Esophagus muscularis mucosa (tissue), 4 donors: ENCODE measurements at regions not wholly inside any gene's neighbourhood (a gene's known extent, or its start where the extent isn't known, plus 50 kb on each side); places are given as distances from the start of the nearest gene placed in this dataset.

Source experiments
- EP300 ChIP-seq: sonication (generic); formaldehyde crosslinking; IDR thresholded peaks from one replicate; pipeline ENCODE4 v1.6.1; 2017; ENCODE audit warnings: antibody characterized with exemption
- POLR2A ChIP-seq: fragments of 450-650 bp; IDR thresholded peaks from one replicate; pipeline ENCODE4 v1.6.1; 2017; ENCODE audit warnings: antibody characterized with exemption, moderate library complexity, mild to moderate bottlenecking, low read depth
- POLR2AphosphoS5 ChIP-seq, 2 donors: sonication (generic); formaldehyde crosslinking; IDR thresholded peaks; one replicate each; pipeline ENCODE4 v1.6.1; 2017; ENCODE audit warnings: antibody characterized with exemption in 2 of 2
- TF ChIP-seq, protein P1 (sequence below), 3 experiments: fragments of 200-600 bp in 2 of 3; fragments of 450-650 bp in 1 of 3; sonication (generic) in 2 of 3; IDR thresholded peaks; one replicate each; pipeline ENCODE4 v1.5.1; 2017 to 2019; ENCODE audit warnings: antibody characterized with exemption in 3 of 3, mild to moderate bottlenecking in 2 of 3, moderate library complexity in 1 of 3

DNA sequence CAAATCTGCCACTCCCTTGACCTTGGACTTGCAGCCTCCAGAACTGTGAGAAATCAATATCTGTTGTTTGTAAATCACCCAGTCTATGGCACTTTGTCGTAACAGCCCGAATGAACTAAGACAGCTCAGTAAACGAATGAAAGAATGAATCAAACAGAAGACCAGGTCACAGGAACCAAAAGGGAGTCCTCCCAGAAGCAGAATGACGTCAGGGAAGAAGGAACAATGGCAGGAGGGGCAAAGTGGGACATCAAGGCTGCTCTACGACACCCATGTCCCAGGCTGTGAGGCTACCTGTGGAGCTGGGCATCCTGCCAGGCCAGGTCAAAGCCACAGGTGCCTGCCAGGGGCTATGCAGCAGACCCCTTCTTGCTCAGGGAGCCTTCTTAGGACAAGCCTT is 267.2 kb upstream of the PFKP start:
- TF ChIP-seq POLR2A (no peak), POLR2AphosphoS5 (IDR thresholded peaks at IDR 0.05) (no peak), EP300 (no peak)
- TF ChIP-seq, protein P1, sequence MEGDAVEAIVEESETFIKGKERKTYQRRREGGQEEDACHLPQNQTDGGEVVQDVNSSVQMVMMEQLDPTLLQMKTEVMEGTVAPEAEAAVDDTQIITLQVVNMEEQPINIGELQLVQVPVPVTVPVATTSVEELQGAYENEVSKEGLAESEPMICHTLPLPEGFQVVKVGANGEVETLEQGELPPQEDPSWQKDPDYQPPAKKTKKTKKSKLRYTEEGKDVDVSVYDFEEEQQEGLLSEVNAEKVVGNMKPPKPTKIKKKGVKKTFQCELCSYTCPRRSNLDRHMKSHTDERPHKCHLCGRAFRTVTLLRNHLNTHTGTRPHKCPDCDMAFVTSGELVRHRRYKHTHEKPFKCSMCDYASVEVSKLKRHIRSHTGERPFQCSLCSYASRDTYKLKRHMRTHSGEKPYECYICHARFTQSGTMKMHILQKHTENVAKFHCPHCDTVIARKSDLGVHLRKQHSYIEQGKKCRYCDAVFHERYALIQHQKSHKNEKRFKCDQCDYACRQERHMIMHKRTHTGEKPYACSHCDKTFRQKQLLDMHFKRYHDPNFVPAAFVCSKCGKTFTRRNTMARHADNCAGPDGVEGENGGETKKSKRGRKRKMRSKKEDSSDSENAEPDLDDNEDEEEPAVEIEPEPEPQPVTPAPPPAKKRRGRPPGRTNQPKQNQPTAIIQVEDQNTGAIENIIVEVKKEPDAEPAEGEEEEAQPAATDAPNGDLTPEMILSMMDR (IDR thresholded peaks at IDR 0.05) = no peak
